Neural progenitor cell (in vitro differentiated cells): ENCODE measurements at regions not wholly inside any gene's neighbourhood (a gene's known extent, or its start where the extent isn't known, plus 50 kb on each side); places are given as distances from the start of the nearest gene placed in this dataset.

Experiments used
- CTCF ChIP-seq: fragments of 200-600 bp; sonication (generic); IDR thresholded peaks from 2 replicates; pipeline ENCODE4 v1.5.1; 2017; ENCODE audit warnings: antibody characterized with exemption, mild to moderate bottlenecking
- EZH2 ChIP-seq: fragments of 200-600 bp; sonication (generic); IDR thresholded peaks from 2 replicates; pipeline ENCODE4 v1.6.1; 2017; ENCODE audit warnings: antibody characterized with exemption, mild to moderate bottlenecking, moderate library complexity
- EZH2phosphoT487 ChIP-seq: fragments of 200-600 bp; sonication (generic); IDR thresholded peaks from 2 replicates; pipeline ENCODE4 v1.6.1; 2017; ENCODE audit warnings: antibody characterized with exemption

DNA sequence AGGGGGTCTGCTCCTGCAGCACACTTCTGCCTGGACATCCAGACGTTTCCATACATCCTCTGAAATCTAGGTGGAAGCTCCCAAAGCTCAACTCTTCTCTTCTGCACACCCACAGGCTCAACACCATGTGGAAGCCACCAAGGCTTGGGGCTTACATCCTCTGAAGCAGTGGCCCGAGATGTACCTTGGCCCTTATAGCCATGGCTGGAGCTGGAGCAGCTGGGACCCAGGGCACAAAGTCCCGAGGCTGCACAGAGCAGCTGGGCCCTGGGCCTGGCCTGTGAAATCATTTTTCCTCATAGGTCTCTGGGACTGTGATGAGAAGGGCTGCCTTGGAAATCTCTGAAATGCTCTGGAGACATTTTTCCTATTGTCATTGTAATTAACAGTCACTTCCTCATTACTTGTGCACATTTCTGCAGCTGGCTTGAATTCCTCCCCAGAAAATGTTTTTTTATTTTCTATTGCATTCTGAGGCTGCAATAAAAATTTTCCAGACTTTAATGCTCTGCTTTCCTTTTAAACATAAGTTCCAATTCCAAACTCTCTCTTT lies 645.6 kb downstream of the RWDD3 start:
- TF ChIP-seq CTCF (no peak), EZH2phosphoT487 (no peak), EZH2 (no peak)
